NB4 (cell line): ENCODE measurements at regions not wholly inside any gene's neighbourhood (a gene's known extent, or its start where the extent isn't known, plus 50 kb on each side); places are given as distances from the start of the nearest gene placed in this dataset.

ENCODE experiments used
- MAX ChIP-seq: IDR thresholded peaks from 2 replicates; pipeline ENCODE4 v1.6.1; 2011; ENCODE audit warnings: low read depth, low read length
- TF ChIP-seq, protein P1 (sequence below): IDR thresholded peaks from one replicate; pipeline ENCODE4 v1.5.1; 2012; ENCODE audit warnings: low read depth, low read length

GRCh38 chr4:23332313-23332712 lies 557.5 kb downstream of the PPARGC1A start:
- TF ChIP-seq, protein P1, sequence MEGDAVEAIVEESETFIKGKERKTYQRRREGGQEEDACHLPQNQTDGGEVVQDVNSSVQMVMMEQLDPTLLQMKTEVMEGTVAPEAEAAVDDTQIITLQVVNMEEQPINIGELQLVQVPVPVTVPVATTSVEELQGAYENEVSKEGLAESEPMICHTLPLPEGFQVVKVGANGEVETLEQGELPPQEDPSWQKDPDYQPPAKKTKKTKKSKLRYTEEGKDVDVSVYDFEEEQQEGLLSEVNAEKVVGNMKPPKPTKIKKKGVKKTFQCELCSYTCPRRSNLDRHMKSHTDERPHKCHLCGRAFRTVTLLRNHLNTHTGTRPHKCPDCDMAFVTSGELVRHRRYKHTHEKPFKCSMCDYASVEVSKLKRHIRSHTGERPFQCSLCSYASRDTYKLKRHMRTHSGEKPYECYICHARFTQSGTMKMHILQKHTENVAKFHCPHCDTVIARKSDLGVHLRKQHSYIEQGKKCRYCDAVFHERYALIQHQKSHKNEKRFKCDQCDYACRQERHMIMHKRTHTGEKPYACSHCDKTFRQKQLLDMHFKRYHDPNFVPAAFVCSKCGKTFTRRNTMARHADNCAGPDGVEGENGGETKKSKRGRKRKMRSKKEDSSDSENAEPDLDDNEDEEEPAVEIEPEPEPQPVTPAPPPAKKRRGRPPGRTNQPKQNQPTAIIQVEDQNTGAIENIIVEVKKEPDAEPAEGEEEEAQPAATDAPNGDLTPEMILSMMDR, result no peak
- TF ChIP-seq MAX, result no peak
